ENCODE measurements at regions not wholly inside any gene's neighbourhood (a gene's known extent, or its start where the extent isn't known, plus 50 kb on each side); places are given as distances from the start of the nearest gene placed in this dataset.

- DNase-seq (ENCODE audit: low read depth in 4 of 4, low spot score in 3 of 4), result no peak
These were observed 55.6 kb downstream of the ZNF281 start for GRCh38 chr1:200354243-200354642.

- no peak for DNase-seq (ENCODE audit: low read depth in 4 of 4, low spot score in 3 of 4)
These were observed 56.6 kb downstream of the ZNF281 start for GRCh38 chr1:200353232-200353631.

- DNase-seq (ENCODE audit: low read depth in 4 of 4, low spot score in 3 of 4), result no peak
These were observed 57.8 kb downstream of the ZNF281 start for GRCh38 chr1:200351826-200352549.

GRCh38 chr1:200351425-200351824 is 58.4 kb downstream of the ZNF281 start:
- DNase-seq (ENCODE audit: low read depth in 4 of 4, low spot score in 3 of 4), result no peak

GRCh38 chr1:200346700-200347099 is 63.1 kb downstream of the ZNF281 start:
- no peak for DNase-seq (ENCODE audit: low read depth in 4 of 4, low spot score in 3 of 4)

GRCh38 chr1:200345520-200345919 is 64.3 kb downstream of the ZNF281 start:
- DNase-seq (ENCODE audit: low read depth in 4 of 4, low spot score in 3 of 4), result no peak

GRCh38 chr1:200343874-200344273 is 66.0 kb downstream of the ZNF281 start:
- no peak for DNase-seq (ENCODE audit: low read depth in 4 of 4, low spot score in 3 of 4)

- DNase-seq (ENCODE audit: low read depth in 4 of 4, low spot score in 3 of 4), result no peak
These were observed 67.1 kb downstream of the ZNF281 start for GRCh38 chr1:200342511-200343311.

GRCh38 chr1:200338451-200338850 is 71.4 kb downstream of the ZNF281 start:
- no peak for DNase-seq (ENCODE audit: low read depth in 4 of 4, low spot score in 3 of 4)

GRCh38 chr1:200337831-200338230 is 72.0 kb downstream of the ZNF281 start:
- no peak for DNase-seq (ENCODE audit: low read depth in 4 of 4, low spot score in 3 of 4)

- no peak for DNase-seq (ENCODE audit: low read depth in 4 of 4, low spot score in 3 of 4)
These were observed 72.4 kb downstream of the ZNF281 start for GRCh38 chr1:200337410-200337809.

GRCh38 chr1:200336901-200337391 is 72.9 kb downstream of the ZNF281 start:
- DNase-seq (ENCODE audit: low read depth in 4 of 4, low spot score in 3 of 4), result no peak

GRCh38 chr1:200336101-200336845 is 73.6 kb downstream of the ZNF281 start:
- no peak for DNase-seq (ENCODE audit: low read depth in 4 of 4, low spot score in 3 of 4)

- no peak for DNase-seq (ENCODE audit: low read depth in 4 of 4, low spot score in 3 of 4)
These were observed 75.1 kb downstream of the ZNF281 start for GRCh38 chr1:200334661-200335256.

- no peak for DNase-seq (ENCODE audit: low read depth in 4 of 4, low spot score in 3 of 4)
These were observed 76.5 kb downstream of the ZNF281 start for GRCh38 chr1:200333329-200333728.

GRCh38 chr1:200332716-200333115 is 77.1 kb downstream of the ZNF281 start:
- DNase-seq (ENCODE audit: low read depth in 4 of 4, low spot score in 3 of 4), result no peak

GRCh38 chr1:200330741-200331428 is 79.0 kb downstream of the ZNF281 start:
- DNase-seq (ENCODE audit: low read depth in 4 of 4, low spot score in 3 of 4), result no peak

- DNase-seq (ENCODE audit: low read depth in 4 of 4, low spot score in 3 of 4), result no peak
These were observed 80.5 kb downstream of the ZNF281 start for GRCh38 chr1:200329208-200329882.

- no peak for DNase-seq (ENCODE audit: low read depth in 4 of 4, low spot score in 3 of 4)
These were observed 81.5 kb downstream of the ZNF281 start for GRCh38 chr1:200328379-200328778.
